Sigmoid colon (tissue), 4 donors: ENCODE measurements at regions not wholly inside any gene's neighbourhood (a gene's known extent, or its start where the extent isn't known, plus 50 kb on each side); places are given as distances from the start of the nearest gene placed in this dataset.

Experiments
- EP300 ChIP-seq, 4 donors: sonication (generic); formaldehyde crosslinking; IDR thresholded peaks; one replicate each; pipeline ENCODE4 v1.6.1; 2017; ENCODE audit warnings: antibody characterized with exemption in 4 of 4
- POLR2A ChIP-seq, 2 donors: fragments of 450-650 bp; IDR thresholded peaks; one replicate each; pipeline ENCODE4 v1.6.1; 2016; ENCODE audit warnings: antibody characterized with exemption in 2 of 2, mild to moderate bottlenecking in 2 of 2, moderate library complexity in 2 of 2
- POLR2AphosphoS5 ChIP-seq, 4 donors: sonication (generic); formaldehyde crosslinking; IDR thresholded peaks; one replicate each; pipeline ENCODE4 v1.6.1; 2017; ENCODE audit warnings: antibody characterized with exemption in 4 of 4
- TF ChIP-seq, protein P1 (sequence below), 4 experiments: fragments of 450-650 bp in 3 of 4; fragments of 200-600 bp in 1 of 4; IDR thresholded peaks; one replicate each; pipeline ENCODE4 v1.5.1; 2016 to 2019; ENCODE audit warnings: antibody characterized with exemption in 4 of 4, mild to moderate bottlenecking in 3 of 4, moderate library complexity in 2 of 4

DNA sequence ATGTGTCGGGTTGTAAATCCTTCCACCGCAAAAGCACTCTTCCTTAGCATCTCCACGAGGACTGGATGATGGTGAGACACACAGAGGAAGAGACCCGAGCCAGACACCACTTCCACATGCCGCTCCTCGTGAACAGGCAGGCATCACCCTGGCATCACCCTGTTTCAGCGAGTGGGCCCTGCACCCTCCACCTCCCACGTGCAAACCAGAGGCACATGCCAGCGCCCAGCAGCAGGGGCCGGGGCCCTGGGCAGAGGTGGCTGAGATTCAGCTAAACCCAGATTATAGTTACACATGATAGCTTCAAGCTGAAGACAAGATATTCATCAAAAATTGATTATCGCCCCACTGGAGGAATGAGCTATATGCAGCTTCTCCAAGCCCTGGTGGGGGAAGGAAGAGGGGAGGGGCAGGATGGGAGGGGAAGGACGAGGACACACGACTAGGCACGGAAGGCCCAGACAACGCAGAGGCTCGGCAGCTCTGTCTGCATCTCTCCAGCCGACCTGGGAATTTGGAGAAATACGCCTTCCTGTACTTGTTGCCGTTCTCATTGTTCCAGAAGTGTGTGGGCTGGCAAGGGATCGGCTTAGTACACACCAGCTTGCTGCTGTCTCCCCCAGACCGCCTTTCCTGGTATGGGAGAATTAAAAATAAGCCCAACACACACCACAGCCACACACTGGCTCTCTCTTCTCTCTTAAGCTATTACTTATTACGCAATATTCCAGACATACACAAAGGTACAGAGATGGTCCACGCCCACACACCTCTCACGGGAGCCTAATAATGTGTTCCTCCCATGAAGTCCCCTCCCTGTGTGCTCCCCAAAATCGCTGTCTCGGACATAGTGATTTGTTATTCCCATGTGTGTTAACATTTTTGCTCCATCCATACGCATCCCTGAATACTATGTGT is 50.4 kb upstream of the ZNF354A start:
- TF ChIP-seq, protein P1, sequence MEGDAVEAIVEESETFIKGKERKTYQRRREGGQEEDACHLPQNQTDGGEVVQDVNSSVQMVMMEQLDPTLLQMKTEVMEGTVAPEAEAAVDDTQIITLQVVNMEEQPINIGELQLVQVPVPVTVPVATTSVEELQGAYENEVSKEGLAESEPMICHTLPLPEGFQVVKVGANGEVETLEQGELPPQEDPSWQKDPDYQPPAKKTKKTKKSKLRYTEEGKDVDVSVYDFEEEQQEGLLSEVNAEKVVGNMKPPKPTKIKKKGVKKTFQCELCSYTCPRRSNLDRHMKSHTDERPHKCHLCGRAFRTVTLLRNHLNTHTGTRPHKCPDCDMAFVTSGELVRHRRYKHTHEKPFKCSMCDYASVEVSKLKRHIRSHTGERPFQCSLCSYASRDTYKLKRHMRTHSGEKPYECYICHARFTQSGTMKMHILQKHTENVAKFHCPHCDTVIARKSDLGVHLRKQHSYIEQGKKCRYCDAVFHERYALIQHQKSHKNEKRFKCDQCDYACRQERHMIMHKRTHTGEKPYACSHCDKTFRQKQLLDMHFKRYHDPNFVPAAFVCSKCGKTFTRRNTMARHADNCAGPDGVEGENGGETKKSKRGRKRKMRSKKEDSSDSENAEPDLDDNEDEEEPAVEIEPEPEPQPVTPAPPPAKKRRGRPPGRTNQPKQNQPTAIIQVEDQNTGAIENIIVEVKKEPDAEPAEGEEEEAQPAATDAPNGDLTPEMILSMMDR (IDR thresholded peaks at IDR 0.05): no peak
- TF ChIP-seq POLR2AphosphoS5 (IDR thresholded peaks at IDR 0.05) (no peak), EP300 (IDR thresholded peaks at IDR 0.05) (no peak), POLR2A (IDR thresholded peaks at IDR 0.05) (no peak)
